Activated T-cell treated with anti-CD3 and anti-CD28 coated beads, Interleukin-2, amount 50 U/mL, for 72 hours (primary cell): ENCODE measurements at regions not wholly inside any gene's neighbourhood (a gene's known extent, or its start where the extent isn't known, plus 50 kb on each side); places are given as distances from the start of the nearest gene placed in this dataset.

Experiments
- ATAC-seq, 2 donors: fragments of 150-1000 bp; cut with Tn5 transposase; replicated peaks in 1 of 2; 2 replicates each; pipeline ENCODE4 v1.10.0; 2021; ENCODE audit warnings: moderate library complexity in 2 of 2, mild to moderate bottlenecking in 1 of 2
- DNase-seq, 2 donors: peaks; one replicate each; pipeline ENCODE4 v3.0.0; 2021 to 2022; ENCODE audit warnings: mixed read lengths in 1 of 2
- H3K27ac Mint-ChIP-seq: one replicate; pipeline ENCODE4 v1.8.0; 2022; ENCODE audit warnings: mild to moderate bottlenecking, moderate library complexity, mixed read lengths
- H3K27me3 Mint-ChIP-seq: one replicate; pipeline ENCODE4 v1.8.0; 2022; ENCODE audit warnings: low read depth, mixed read lengths
- H3K36me3 Mint-ChIP-seq, 2 donors: one replicate each; pipeline ENCODE4 v1.8.0; 2022; ENCODE audit warnings: mixed read lengths in 2 of 2, mild to moderate bottlenecking in 1 of 2; ENCODE audit not compliant: insufficient read depth in 2 of 2
- H3K4me1 Mint-ChIP-seq: one replicate; pipeline ENCODE4 v1.8.0; 2022; ENCODE audit warnings: low read depth, mixed read lengths
- H3K4me3 Mint-ChIP-seq, 2 donors: one replicate each; pipeline ENCODE4 v1.8.0; 2022; ENCODE audit warnings: mild to moderate bottlenecking in 2 of 2, mixed read lengths in 2 of 2, moderate library complexity in 2 of 2
- H3K9me3 Mint-ChIP-seq, 2 donors: one replicate each; pipeline ENCODE4 v1.8.0; 2022; ENCODE audit warnings: mixed read lengths in 2 of 2

DNA sequence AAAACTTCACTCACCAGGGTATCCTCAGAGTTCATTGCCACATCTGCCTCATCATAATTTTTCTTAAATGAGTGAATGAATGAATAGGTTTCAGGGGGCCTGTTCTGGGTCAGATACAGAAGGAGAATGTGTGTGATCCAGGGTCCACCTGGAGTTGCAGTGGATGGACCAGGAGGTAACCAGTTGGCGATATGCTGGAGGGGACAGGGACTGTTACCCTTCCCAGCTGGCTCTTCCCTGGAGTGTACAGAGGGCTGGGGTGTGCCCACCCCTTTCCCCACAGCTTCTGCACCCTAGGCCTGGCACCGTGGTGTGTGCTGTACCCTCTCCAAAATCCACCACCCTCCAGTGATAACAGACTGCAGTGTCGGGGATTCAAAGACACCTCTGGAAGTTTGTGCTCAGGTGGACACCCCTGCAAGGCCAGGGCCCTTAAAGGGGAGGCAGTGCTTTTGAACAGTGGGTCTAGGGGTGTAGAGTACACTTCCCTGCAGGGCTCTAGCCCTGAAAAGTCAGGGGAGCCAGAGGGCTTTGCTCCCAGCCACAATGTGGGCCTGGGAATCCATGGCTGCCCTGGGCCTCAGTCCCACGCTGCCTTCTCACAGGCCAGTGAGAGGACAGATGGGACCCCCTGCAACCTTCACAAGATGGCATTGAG lies 134.4 kb upstream of the UNC5B start:
- H3K36me3 Mint-ChIP-seq, result no peaks in the 10 kb centered on the region
- H3K27me3 Mint-ChIP-seq, result no peaks in the 10 kb centered on the region
- no peaks in the 10 kb centered on the region for H3K9me3 Mint-ChIP-seq
- no peaks in the 10 kb centered on the region for H3K4me1 Mint-ChIP-seq
- H3K27ac Mint-ChIP-seq, result no peak overlapping the region
- H3K4me3 Mint-ChIP-seq, result no peak overlapping the region
- ATAC-seq (no peak), DNase-seq (no peak)

DNA sequence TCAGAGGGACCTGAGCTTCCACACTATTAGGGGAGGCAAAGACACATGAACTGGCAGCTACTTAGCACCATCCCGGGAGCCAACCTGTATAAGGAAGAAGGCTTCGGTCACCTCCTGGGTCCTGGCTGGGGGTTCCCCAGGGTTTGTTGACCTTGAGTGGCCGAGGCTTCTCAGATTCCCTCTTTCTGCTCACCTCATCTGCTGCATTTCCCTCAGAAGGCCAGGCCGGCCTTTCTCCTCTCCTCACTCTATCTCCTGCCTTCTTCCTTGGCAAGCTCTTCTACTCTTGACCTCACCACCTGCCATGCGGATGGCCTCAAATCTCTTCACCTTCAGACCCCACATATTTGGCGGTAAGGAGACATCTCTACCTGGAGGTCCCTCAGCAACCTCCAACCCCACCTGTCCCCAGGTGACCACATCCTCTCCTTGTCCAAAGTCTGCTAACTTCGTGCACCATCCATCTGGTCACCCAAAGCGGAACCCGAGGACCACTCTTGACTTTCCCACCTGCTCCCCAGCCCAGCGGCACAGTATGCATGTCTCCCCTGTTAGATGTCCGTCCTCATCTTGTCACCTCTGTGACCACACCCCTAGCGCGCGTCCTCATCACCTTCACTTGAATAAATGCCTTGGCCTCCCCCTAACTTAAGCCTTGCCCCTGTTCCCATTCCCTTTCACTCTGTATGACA lies 133.8 kb upstream of the UNC5B start:
- no peaks in the 10 kb centered on the region for H3K4me1 Mint-ChIP-seq
- no peaks in the 10 kb centered on the region for H3K36me3 Mint-ChIP-seq
- H3K4me3 Mint-ChIP-seq, result no peak overlapping the region
- DNase-seq (no peak), ATAC-seq (no peak)
- no peaks in the 10 kb centered on the region for H3K9me3 Mint-ChIP-seq
- no peaks in the 10 kb centered on the region for H3K27me3 Mint-ChIP-seq
- H3K27ac Mint-ChIP-seq, result no peak overlapping the region

DNA sequence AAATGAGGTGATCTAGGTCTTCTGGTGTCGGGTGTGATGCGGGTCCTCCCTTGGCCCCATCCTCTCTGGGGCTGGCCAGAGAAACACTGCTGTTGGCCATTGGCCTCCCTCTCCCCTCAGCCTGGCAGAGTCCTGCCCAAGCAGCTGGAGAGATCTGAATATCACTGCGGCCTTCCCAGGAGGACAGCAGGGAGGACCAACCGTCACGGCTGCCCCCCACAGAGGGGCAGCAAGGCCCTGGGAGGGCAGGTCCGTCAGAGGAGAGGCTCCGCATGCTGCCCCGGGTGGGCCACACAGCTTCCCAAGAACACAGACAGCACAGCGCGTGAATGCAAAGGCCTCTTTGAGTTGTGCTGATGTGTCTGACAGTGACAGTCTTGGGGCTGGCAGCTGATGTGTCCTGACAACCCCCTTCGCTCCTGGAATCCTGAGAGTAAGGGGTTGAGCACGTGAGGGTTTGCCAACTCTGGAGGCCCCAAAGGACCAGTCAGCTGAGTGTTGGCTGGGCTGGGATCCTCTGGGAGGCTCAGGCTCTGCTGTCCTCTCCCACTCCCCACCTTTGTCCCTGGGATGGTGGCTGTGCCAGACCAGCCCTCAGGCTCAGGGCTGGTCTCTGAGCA lies 132.5 kb upstream of the UNC5B start:
- H3K27me3 Mint-ChIP-seq, result no peaks in the 10 kb centered on the region
- no peak for ATAC-seq
- H3K9me3 Mint-ChIP-seq, result no peaks in the 10 kb centered on the region
- no peak overlapping the region for H3K27ac Mint-ChIP-seq
- no peaks in the 10 kb centered on the region for H3K36me3 Mint-ChIP-seq
- no peaks in the 10 kb centered on the region for H3K4me1 Mint-ChIP-seq
- no peak overlapping the region for H3K4me3 Mint-ChIP-seq
- no peak for DNase-seq

DNA sequence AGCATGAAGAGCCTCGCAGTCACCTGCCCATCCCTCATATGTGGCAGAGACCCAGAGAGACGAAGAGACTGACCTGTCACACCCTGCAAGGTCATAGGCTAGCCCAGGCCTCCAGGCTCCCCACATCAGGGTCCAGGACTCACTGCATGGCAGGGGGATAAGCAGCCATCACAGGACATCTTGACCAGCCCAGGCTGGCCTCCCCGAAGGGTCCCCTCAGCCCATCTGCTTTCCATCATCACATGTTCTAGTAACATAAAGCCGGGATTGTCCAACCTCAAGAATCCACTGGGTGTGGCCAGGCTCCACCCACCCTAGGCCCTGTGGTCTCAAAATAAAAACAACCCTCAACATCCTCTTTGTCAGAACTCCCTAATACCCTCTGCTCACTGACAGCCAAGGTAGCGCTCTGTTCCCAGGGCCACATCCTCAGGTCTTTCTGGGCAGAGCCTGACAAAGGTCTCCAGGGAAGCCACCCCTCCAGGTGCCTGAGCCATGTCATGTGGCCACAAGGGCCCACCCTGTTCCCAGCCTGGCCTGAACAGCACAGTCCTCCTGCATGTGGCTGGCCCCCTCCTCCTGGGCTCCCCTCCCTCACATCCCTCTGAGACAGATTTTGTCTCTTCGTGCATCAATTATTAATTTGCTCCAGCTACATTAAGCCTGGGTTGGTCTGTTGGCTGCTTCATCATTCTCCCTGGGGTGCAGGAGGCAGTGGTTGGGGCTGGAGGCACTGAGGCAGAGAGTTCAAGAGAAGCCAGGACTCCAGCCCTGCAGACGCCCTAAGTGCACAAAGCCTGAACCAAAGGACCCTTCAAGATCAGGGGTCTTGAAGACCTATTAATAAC lies 131.8 kb upstream of the UNC5B start:
- H3K27ac Mint-ChIP-seq, result no peak overlapping the region
- ATAC-seq (no peak), DNase-seq (no peak)
- H3K4me1 Mint-ChIP-seq, result no peaks in the 10 kb centered on the region
- H3K9me3 Mint-ChIP-seq, result no peaks in the 10 kb centered on the region
- H3K27me3 Mint-ChIP-seq, result no peaks in the 10 kb centered on the region
- H3K4me3 Mint-ChIP-seq, result no peak overlapping the region
- no peaks in the 10 kb centered on the region for H3K36me3 Mint-ChIP-seq

DNA sequence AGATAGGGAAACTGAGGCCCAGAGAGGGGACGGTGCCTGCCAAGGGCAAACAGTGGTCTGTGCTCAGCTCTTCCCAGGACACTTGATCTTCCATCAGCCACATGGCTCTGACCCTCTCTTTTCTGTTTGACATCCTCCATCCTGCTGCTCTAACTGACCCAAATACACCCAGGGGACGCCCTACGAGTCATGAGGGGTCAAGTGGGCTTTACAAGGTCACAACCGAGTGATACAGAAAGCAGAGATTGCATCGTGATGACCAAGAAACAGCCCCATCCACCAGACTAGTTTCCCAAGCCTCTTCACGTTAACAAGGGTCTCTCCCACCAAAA lies 131.2 kb upstream of the UNC5B start:
- H3K4me1 Mint-ChIP-seq, result no peaks in the 10 kb centered on the region
- no peak overlapping the region for H3K27ac Mint-ChIP-seq
- no peak for DNase-seq
- no peaks in the 10 kb centered on the region for H3K27me3 Mint-ChIP-seq
- ATAC-seq, result no peak
- H3K36me3 Mint-ChIP-seq, result no peaks in the 10 kb centered on the region
- H3K9me3 Mint-ChIP-seq, result no peaks in the 10 kb centered on the region
- no peak overlapping the region for H3K4me3 Mint-ChIP-seq

DNA sequence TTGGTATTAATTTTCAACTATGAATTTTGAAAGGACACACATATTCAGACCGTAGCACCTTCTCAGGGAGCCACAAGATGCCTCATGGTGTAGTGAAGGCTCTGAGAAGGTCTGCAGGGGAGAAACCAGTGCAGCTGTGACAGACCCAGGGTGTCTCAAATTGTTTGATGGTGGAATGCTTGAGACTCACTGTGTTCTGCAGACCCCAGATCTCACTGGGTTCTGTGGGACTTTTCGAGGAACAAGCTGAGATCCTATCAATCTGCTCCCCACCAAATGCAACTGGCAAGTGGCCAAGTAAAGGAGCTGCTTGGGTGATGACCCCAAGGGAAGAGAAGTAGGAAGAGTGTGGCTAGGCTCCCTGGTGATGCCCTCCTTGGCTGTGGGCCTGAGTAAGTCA lies 130.5 kb upstream of the UNC5B start:
- DNase-seq, result no peak
- no peak for ATAC-seq
- no peaks in the 10 kb centered on the region for H3K36me3 Mint-ChIP-seq

DNA sequence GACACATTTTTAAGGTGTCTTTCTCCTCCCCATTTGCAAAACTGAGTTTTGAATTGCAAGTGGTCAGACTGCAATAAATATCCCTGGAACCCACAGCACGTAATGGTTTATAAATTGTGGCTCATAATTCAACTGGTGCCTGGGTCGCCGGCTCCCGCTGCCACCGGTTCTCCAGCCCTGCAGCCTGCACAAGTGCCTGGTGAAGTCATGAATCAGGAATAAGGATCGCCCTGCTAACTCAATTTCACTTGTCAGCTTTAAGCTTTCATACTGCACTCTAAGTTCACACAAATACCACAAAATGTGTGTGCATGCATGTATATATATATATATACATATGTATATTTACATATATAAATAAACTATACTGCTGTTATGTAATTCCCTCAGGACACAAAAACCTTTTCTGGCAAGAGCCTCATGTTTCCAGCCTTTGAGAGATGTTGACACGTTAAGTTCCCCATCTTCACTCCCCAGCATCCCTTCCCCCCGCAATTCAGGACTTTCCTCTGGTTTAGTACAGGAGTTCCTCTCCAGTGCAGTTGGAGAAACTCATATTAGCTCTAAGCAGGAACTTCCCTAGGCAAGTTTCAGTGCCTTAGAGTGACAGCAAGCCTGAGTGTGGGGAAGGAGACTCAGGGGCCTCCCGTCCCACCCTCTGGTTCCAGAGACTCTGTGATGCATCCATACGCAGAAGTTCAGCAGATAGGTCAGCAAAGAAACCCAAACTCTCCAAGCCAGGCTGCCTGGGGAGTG lies 129.2 kb upstream of the UNC5B start:
- H3K36me3 Mint-ChIP-seq, result no peaks in the 10 kb centered on the region
- H3K4me1 Mint-ChIP-seq, result no peaks in the 10 kb centered on the region
- no peaks in the 10 kb centered on the region for H3K27me3 Mint-ChIP-seq
- no peak overlapping the region for H3K27ac Mint-ChIP-seq
- H3K9me3 Mint-ChIP-seq, result no peaks in the 10 kb centered on the region
- no peak for DNase-seq
- no peak overlapping the region for H3K4me3 Mint-ChIP-seq
- no peak for ATAC-seq

More for the DNA sequence above, 130.5 kb upstream of the UNC5B start:
- no peaks in the 10 kb centered on the region for H3K4me1 Mint-ChIP-seq
- H3K27me3 Mint-ChIP-seq, result no peaks in the 10 kb centered on the region
- no peak overlapping the region for H3K27ac Mint-ChIP-seq
- no peaks in the 10 kb centered on the region for H3K9me3 Mint-ChIP-seq
- H3K4me3 Mint-ChIP-seq, result no peak overlapping the region

DNA sequence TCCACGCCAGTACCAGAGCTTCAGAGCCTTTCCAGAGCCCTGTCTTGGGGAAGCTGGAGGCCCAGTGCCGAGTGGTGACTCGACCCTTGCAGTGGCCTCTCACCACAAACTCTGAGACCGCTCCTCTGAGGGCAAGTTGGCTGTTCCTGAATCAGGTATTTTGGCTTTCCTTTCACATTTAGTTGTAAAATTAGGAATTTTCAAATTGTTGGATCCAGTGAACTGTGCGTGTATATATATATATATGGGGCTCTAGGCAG lies 128.7 kb upstream of the UNC5B start:
- no peaks in the 10 kb centered on the region for H3K4me1 Mint-ChIP-seq
- DNase-seq (no peak), ATAC-seq (no peak)
- H3K4me3 Mint-ChIP-seq, result no peak overlapping the region
- no peak overlapping the region for H3K27ac Mint-ChIP-seq
- no peaks in the 10 kb centered on the region for H3K36me3 Mint-ChIP-seq
- H3K27me3 Mint-ChIP-seq, result no peaks in the 10 kb centered on the region
- no peaks in the 10 kb centered on the region for H3K9me3 Mint-ChIP-seq

DNA sequence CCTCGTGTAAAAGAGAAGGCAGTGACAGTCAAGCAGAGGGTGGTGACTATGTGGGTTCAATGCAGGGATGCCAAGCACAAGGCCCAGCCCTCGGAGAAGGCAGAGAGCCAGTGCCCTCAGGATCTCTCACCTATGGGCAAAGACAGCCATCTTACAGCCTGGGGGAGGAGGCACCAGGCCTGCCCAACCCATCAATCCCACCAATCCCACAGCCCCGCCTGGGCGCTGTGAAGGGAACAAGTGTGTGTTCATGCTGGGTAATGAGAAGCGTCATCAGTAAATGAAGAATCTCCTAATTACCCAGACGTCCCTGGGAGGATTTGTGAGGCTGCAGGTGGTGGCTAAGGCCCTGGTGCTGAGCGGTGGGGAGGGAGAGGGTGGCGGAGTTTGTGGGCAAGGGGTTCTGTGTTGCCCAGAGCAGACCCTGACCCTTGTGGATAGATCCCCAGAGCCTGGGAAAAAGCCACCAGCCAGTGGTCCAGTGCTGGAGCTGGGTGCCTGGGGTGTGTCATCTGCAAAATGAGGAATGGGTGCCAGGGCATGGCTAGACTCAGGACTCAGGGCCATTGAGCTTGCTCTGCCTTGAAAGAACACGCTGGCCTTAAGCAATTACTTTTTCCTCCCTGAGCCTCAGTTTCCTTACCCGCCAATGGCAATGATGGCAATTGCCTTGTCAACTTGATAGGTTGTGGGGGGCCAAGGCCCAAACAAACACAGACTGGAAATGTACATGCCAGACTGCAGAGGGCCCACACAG lies 128.1 kb upstream of the UNC5B start:
- Mint-ChIP-seq H3K9me3 (no peaks in the 10 kb centered on the region), H3K27ac (no peak overlapping the region), H3K4me3 (no peak overlapping the region), H3K36me3 (no peaks in the 10 kb centered on the region), H3K27me3 (no peaks in the 10 kb centered on the region), H3K4me1 (no peaks in the 10 kb centered on the region)
- DNase-seq (no peak), ATAC-seq (no peak)

DNA sequence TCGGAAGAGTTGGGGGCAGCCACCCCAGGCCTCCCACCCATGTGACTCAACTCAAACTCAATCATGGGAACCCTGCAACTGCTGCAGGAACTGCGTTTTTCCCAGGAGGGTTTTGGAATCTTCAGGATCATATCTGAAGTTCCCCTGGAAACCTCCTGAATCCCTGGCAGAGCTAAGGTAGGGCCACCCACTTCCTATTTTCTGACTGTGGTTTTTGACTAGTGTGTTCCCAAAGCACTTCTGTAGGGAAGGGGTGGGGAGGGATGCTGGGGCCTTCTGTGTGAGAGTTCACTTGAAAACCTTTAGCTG lies 127.6 kb upstream of the UNC5B start:
- DNase-seq (no peak), ATAC-seq (no peak)
- Mint-ChIP-seq H3K36me3 (no peaks in the 10 kb centered on the region), H3K4me1 (no peaks in the 10 kb centered on the region), H3K9me3 (no peaks in the 10 kb centered on the region), H3K4me3 (no peak overlapping the region), H3K27me3 (no peaks in the 10 kb centered on the region), H3K27ac (no peak overlapping the region)

DNA sequence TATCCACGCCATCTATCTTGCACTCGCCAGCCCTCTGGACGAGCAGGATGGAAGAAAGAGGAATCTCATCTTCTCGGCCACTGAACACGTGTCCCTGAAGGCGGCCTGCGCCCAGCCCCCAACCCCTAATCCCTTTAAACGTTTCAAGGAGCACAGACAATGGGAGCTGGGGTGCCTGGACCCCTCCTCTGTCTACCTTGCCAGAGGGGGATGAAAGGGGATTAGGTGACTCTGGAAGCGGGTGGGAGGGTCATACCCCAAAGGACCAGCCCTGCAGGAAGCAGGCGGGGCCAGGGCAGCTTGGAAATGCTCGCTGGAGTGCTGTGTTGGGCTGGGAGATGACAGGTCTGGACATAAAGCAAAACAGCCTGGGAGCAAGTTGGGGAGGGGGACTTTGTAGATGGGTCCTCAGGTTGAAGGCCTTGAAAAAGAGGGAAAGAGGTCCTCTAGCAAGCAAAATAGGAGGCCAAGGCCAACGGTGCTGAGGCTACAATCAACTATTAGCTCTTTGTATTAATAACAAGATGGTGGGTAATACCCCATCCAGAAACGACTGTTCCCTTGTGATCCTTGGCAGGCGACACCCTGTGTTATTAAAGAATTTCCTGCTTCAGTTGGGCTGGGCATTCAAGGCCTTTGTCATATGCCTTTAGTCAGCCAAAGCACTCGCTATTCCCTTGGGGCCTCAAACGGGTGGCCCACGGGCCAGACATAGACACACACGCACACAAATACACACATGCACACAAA lies 126.5 kb upstream of the UNC5B start:
- no peaks in the 10 kb centered on the region for H3K36me3 Mint-ChIP-seq
- H3K9me3 Mint-ChIP-seq, result no peaks in the 10 kb centered on the region
- DNase-seq (no peak), ATAC-seq (no peak)
- H3K27me3 Mint-ChIP-seq, result peaks cover 2% of the 10 kb centered on the region
- no peak overlapping the region for H3K27ac Mint-ChIP-seq
- H3K4me1 Mint-ChIP-seq, result no peaks in the 10 kb centered on the region
- H3K4me3 Mint-ChIP-seq, result no peak overlapping the region

DNA sequence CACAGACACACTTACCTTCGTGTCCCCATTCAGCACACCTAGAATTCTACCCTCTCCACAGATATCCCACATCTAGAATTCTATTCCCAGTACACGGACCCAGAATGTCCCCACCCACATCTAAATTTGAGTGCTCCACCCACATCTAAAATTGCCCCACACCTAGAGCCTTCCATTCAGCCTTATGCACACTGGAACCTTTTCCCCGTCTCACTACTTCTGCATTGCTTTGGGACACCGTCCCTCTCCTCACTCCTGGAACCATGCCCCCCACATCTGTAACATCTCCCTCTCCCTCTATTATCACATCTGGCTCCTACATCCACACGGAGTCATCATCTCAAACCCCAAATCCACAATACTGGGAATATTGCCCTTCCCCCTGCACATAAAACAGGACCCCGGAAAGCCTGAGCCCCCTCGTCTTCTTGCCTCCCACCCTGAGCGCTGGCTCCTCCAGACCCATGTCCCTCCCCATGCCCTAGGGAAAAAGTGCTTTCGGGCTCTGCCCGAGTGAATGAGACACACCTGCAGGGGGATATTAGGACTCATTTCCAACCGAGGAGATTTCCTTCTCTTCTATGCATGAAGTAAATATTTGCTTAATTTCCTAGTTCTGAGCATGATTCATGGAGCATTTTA lies 125.8 kb upstream of the UNC5B start:
- Mint-ChIP-seq H3K36me3 (no peaks in the 10 kb centered on the region), H3K27me3 (peaks cover 8% of the 10 kb centered on the region), H3K9me3 (no peaks in the 10 kb centered on the region), H3K4me3 (no peak overlapping the region), H3K27ac (no peak overlapping the region), H3K4me1 (no peaks in the 10 kb centered on the region)
- DNase-seq (no peak), ATAC-seq (no peak)
